ENCODE measurements at regions not wholly inside any gene's neighbourhood (a gene's known extent, or its start where the extent isn't known, plus 50 kb on each side); places are given as distances from the start of the nearest gene placed in this dataset.

DNA sequence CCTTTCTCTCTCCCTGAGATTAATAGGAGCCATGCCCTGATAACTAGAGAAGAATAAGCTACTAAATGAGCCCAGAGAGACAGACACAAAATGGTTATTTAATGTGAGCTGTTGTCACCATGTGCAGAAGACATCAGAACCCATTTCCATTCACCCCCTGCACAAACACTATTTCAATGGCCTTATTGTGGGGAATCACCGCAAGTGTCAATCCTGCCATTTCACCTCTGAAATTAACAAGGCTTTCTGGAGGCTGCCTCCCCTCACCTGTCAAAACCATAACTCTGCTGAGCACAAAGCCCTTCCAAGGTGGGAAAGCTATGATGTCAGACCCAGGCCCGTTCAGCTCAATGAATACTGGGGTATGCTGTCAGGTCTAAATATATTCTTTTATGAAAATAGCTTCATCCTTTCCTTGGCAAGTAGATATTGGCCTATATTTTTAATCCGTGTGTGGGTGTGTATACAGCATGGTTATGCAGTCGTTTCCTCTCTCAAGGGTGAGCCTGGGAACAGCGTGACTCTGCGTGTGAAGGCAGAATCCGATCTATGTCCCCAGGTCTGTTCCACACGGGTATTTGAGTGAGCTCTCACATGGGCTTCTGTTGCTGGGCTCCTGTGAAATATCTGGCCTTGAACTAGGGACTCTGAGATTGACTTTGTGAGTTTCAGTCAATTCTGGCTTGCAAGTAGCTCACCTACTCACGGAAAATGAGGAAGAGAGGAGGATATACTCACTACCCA lies 266.3 kb downstream of the FBXW7 start:
- no peak for DNase-seq

GRCh38 chr4:152267811-152268210 lies 268.1 kb downstream of the FBXW7 start:
- DNase-seq = no peak

DNA sequence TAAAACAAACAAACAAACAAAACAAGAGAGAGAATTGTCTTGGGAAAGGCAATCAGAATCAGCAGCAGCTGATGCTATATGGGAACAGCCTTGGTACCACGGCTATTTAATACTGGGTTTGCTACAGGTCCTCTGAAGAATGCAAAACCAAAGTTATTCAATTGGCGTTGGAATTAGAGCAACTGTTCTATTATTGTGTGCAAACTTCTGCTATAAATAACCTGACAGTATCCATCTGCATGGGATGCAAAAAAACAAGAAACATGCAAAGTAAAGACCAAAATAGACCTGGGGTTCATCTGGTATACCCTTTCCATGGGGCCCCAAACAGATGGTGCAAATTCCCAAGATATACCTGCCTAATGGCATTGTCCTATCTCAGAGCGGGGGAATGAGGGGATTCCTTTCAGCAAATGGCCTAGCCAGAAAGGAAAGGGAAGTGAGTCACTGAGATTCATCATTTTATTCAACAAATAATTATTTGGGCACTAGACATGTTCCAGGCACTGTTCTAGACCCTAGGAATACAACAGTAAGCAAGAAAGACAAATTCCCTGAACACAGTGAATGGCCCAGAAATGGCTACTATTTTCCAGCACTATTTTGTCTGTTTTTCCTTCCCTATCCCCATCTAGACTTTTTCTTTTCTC lies 268.9 kb downstream of the FBXW7 start:
- no peak for DNase-seq

DNA sequence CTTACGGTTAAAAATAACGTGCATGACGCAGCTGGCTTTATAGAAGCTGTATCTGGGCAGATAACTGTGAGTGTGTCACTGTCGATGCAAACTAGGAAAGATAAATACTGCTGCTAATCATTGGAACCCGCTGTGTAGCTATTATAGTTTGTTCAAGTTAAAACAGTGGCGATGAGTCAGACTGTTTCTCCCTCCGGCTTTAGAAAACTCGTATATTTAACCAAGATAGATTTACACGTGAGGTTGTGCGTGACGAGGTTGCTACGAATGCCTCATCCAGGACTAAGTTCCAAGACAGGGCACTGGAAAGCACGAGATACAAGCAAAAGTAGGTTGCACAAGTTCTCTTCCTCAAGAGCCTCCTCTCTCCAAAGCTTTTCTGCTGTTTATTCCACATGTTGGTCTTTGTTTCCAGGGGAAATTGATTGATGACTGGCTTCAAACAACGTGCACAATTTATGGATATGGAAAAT lies 270.7 kb downstream of the FBXW7 start:
- DNase-seq = no peak

DNA sequence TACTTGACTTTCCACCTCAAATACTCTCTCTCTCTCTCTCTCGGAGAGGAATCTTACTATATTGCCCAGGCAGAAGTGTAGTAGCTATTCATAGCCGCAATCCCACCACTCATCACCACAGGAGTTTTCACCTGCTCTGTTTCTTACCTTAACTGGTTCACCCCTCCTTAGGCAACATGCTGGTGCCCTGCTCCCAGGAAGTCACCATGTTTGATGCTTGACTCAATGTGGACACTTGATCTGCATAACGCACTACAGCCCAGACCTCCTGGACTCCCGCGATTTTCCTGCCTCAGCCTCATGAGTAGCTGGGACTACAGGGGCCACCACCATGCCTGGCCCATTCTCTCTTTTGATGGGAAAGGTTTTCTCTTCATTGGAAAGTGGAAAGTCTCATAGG lies 271.8 kb downstream of the FBXW7 start:
- no peak for DNase-seq

DNA sequence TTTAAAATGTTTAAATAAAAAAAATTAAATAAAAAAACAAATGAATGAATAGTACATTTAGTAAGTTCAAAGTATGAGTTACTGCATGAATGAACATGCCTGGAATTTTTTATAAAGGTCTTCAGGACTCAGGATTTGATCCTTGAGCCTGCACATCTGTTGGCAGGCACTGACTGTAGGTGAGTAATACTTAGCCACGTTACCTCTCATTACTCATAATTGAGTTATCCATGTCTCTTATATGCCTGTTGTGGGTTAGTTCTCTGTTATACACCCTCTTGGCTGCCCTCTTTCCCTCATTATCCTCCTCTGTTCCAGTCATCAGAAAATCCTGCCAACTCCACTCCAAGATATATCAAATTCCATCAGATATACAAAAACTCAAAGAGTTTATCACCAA lies 276.0 kb downstream of the FBXW7 start:
- DNase-seq = no peak

- no peak for DNase-seq
Observed at GRCh38 chr4:152258804-152259708, 276.8 kb downstream of the FBXW7 start.

DNA sequence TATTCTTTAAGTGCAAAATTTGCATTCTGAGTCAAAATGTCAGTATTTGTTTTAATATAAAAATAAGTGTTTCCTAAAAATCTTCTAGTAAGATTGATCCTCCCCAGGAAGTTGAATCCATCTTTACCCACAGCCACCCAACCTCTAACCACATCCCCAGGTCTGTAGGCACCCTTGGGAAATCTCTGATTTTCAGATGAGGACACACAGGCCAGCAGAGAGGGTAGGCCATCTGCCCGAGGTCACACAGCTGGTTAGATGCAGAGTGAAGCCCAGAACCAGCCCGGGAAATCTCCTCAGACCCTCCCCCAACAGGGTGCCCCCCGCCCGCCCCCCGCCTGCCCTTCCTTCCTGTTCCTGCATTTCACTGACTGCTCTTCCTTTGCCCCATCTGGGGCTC lies 277.5 kb downstream of the FBXW7 start:
- no peak for DNase-seq

- DNase-seq = no peak
Observed at GRCh38 chr4:152257601-152258066, 278.3 kb downstream of the FBXW7 start.

GRCh38 chr4:152256996-152257395 lies 278.9 kb downstream of the FBXW7 start:
- no peak for DNase-seq

- no peak for DNase-seq
Observed at GRCh38 chr4:152255437-152255836, 280.5 kb downstream of the FBXW7 start.

- no peak for DNase-seq
Observed at GRCh38 chr4:152248347-152248746, 287.5 kb downstream of the FBXW7 start.

DNA sequence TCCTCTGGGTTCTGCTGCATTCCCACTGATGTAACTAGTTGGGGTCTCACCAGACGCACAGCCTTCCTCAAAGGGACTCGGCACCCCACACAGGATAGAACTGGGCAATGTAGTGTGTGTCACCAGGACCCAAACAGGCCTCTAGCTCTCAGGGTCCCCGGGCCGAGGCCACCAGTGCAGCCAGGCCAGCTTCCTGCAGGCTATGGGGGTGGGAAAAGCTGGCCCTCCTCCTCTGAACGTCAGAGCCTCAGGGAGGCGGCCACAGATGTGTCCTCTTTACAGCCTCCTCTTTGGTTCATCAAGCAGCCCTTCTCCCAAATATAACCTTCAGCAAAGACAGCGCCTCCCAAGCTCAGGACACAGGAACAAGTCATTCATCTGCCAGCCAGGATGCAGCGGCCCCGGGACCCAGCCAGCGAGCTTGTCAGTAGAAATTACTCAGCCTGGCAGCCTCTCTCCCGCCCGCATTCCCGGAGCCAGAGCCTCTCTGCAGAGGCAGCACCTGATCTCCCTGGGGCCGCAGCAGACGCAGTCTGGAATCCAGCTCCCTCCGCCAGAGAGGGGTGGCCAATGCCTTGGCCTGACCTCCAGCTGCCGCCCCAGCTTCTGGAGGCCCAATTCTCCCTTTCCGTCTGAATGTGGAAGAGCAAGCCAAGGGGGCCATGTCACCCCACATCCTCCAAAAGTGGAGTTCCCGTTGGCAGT lies 288.5 kb downstream of the FBXW7 start:
- DNase-seq = no peak

- DNase-seq = no peak
Observed at GRCh38 chr4:152246659-152247058, 289.2 kb downstream of the FBXW7 start.

GRCh38 chr4:152245680-152246079 lies 290.2 kb downstream of the FBXW7 start:
- DNase-seq = no peak

GRCh38 chr4:152244659-152245058 lies 291.2 kb downstream of the FBXW7 start:
- DNase-seq = no peak

DNA sequence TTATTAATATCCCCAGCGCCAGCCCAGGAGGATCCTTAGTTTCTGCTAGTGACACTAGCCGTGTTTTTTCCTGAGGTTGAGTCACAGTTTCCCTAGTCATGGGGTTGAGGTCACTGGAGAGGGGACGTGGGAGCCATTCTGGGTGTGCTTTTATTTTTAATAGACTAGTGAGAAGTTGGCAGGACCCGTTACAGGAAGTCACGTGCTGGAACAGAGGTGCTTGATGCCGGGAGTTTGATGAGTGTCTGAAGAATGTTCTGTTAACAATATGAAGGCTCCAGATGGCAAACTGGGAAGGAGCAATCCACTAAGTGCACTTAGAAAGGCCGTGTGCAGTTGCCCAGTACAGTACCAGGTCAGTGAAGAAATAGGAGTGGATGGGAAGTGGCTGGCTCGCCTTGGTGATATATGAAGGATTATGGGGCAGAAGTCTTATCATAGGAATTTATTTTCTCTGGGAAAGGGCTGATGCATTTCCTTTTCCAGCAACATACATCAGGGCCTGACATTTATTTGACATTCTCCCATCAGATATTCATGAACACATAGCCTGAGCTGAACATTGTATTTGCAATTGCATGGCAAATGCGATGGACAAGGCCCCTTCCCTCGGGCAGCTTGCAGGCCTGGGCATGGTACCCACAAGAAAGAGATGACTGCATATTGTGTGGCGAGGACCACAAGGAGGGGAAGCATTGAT lies 291.8 kb downstream of the FBXW7 start:
- no peak for DNase-seq

- no peak for DNase-seq
Observed at GRCh38 chr4:152243206-152243605, 292.7 kb downstream of the FBXW7 start.

GRCh38 chr4:152240232-152240631 lies 295.7 kb downstream of the FBXW7 start:
- no peak for DNase-seq

DNA sequence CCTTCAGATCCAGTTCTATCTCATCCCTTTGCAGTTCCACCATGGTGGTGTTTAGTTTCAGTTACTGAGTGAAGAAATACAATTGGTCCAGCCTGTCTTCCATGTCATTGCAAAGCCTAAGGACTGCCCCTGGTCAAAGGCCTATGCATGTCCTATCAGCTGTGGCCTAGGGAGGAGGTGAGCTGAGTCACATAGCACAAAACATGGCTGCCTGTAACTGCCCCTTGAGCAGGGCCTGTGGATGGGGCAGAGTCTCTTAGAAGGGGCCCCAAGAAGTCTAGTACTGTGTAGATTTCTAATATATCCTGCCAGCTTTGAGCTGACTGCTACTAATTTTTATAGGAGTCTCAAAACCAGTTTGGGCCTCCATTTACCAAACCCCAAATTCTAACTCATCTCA lies 296.7 kb downstream of the FBXW7 start:
- DNase-seq = no peak

- no peak for DNase-seq
Observed at GRCh38 chr4:152236519-152237056, 299.3 kb downstream of the FBXW7 start.

- DNase-seq = no peak
Observed at GRCh38 chr4:152235718-152236117, 300.2 kb downstream of the FBXW7 start.
